NCI-H1105 treated with DMSO at 0.1 percent for 48 hours (cell line): ENCODE measurements at regions not wholly inside any gene's neighbourhood (a gene's known extent, or its start where the extent isn't known, plus 50 kb on each side); places are given as distances from the start of the nearest gene placed in this dataset.

Source experiments
- DNase-seq: peaks from one replicate; lab custom pipeline; 2025; lab: John Stamatoyannopoulos, UW

DNA sequence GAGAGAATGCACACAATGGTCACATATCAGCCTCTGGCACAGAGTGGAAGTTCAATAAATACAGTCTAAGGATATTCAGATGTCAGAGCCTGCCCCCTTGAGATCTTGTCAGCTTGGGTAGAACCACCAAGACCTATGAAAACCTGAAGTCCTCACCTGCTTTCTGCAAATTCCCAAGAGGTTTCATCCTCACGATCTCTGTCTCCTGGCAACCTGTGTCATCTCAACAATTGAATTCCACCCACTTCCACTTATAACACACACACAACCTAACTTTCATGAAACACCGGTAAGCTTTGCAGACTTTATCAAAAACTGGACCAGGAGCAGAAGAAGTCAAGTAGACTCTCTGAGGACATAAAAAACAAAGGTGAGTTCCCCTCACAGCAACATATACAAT is 151.6 kb upstream of the SLC30A5 start:
- DNase-seq = no peak

DNA sequence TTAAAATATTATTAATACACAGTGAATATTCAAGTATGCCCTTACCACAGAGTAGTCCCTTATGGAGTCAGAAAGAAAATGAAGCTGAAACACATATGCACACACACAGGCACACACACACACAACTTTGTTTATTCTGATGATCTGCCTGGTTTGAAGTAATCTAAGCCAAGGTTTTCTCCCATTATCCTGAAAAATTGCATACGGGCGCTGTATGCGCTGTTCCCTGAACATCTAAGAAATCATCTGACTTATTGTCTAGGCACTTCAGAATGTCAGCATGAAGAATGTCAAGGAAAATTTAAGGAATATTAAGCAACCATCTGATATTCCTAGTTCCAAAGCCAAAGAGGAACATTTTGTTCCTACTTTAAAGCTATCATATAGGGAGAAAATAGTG is 147.1 kb upstream of the SLC30A5 start:
- no peak for DNase-seq

GRCh38 chr5:68947986-68948385 is 145.8 kb upstream of the SLC30A5 start:
- no peak for DNase-seq

- no peak for DNase-seq
Observed at GRCh38 chr5:68949256-68949655, 144.6 kb upstream of the SLC30A5 start.

DNA sequence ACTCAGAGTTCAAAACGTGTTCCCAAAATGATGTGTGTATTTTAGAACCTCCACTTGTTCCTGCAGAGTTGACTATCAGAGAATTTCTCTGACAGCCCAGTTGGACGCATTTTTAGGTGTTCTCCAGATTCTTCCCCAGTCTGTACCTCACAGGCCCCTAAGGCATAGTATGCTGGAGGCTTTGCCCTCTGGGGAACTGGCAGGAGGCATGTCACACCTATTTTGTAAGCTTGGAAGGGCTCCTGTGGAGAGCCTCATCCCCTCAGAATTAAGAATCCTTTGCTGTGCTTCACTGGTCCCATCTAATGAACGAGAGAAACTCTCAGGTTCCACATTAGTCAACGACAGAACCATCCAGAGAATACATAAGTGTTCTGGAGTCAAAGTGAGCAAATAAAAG is 144.1 kb upstream of the SLC30A5 start:
- DNase-seq = no peak

DNA sequence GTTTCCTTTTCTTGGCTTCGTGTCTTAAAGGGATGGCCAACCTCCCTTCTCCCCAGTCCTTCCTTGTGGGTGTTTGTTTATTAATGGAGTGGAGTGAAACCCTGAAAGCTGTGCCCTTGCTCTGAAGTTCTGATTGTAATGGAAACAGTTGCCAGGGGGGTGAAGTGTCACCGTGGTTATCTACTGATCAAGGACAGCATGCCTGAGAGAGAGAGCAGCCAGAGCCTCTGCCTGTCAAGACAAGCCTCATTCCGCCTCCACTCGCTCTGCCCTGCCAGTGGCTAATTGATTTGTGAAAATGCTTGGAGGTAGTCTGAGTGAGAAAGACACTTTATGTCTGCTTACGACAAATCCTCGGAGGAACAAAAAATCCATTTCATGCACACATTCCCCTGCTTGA is 143.7 kb upstream of the SLC30A5 start:
- peak; percentile 77 for DNase-seq

- DNase-seq = no peak
Observed at GRCh38 chr5:68950930-68951329, 142.9 kb upstream of the SLC30A5 start.

GRCh38 chr5:68953231-68953874 is 140.5 kb upstream of the SLC30A5 start:
- no peak for DNase-seq

- DNase-seq = no peak
Observed at GRCh38 chr5:68953875-68954617, 139.8 kb upstream of the SLC30A5 start.

DNA sequence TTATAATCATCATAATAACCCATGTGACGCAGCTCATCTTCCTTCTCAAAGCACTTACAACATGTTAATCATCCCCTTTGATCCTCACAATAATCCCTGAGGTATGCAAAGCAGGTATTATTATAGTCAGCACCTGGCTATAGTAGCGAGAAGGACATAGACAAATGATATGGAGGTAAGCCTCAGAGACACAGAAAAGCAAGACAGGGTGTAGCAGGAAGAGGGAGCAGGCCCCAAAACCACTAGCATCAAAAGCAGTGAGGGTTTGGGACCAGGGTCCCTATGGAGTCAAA is 139.2 kb upstream of the SLC30A5 start:
- no peak for DNase-seq

- no peak for DNase-seq
Observed at GRCh38 chr5:68957591-68957990, 136.2 kb upstream of the SLC30A5 start.

DNA sequence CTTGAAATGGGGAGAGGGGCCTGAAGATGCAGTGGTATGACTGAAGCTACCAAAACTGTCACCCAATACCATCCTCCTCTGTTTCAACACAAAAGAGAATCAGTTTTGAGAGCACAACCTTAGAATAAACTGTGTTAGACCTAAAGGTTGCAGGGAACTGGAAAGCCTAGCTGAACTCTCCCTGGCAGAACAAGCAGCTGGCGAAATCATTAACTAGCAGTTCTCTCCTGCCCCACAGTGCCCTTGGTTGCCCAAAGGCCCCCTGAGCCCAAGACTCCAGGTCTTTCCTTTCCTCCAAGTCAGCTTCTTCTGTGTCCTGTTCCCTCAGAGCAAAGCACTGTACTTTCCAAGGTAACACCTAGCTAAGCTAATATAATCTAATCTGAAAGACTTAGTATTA is 135.4 kb upstream of the SLC30A5 start:
- no peak for DNase-seq

GRCh38 chr5:68960456-68960855 is 133.4 kb upstream of the SLC30A5 start:
- no peak for DNase-seq

DNA sequence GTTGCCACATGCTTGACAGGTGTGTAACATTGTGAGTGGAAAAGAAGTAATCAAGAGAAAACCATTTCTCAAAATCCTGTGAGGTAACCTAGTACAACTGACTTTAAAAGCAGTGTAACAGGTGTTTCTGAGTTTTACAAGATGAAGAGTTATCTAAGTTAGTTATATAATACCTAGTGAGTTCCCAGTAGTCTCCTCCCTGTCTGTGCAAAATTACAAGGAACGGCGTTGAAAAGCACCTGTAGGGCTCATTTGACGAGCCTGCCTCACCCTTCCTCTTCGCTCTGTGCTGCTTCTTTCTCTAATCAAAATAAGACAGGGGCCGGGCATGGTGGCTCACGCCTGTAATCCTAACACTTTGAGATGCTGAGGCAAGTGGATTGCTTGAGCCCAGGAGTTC is 132.9 kb upstream of the SLC30A5 start:
- DNase-seq = no peak

- no peak for DNase-seq
Observed at GRCh38 chr5:68961762-68962161, 132.1 kb upstream of the SLC30A5 start.

DNA sequence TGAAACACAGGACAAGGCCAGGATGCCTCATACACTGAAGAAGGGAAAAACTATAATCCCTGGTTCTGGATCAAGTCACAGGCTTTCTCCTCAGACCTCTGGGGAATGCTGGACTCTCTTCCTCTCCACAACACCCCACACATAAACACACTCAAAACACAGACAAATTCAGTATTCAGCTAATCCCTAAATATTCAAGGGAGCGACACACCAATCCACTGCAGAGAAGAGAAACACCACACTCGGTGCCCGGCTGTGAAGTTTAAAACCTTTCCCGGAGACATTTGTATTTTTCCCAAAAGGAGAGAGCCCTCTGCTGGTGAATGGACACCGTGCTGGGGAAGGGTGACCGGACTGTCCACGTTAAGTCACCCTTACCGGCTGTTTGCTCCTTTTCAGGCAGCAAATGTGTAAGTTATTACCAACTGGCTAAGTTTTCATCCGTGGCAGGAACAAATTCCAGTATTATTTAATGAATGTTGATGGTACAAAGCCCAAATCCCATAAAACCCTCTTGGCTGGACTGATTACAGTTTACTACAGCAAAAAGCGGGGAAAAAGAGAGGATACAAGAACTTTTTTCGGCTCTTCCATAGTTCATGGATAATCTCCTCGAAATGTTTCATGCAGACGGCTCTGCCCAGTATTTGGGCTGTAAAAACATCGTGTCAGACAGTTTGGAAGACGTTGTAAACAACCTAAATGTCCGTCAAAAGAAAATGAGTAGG is 130.9 kb upstream of the SLC30A5 start:
- DNase-seq = peak; percentile 34

- DNase-seq = no peak
Observed at GRCh38 chr5:68964679-68965078, 129.1 kb upstream of the SLC30A5 start.

DNA sequence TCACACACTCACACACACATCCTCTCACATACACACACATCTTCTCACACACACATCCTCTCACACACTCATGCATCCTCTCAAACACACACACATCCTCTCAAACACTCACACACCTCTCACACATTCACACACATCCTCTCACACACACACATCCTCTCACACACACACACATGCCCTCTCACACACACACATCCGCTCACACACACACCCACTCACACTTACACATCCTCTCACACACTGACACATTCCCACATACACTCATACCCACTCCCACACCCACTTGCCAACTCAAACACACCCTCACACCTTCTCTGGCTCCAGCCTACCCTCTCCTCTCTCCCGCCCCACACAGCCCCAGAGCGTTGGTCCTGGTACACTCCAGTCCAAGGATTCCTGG is 127.9 kb upstream of the SLC30A5 start:
- no peak for DNase-seq

DNA sequence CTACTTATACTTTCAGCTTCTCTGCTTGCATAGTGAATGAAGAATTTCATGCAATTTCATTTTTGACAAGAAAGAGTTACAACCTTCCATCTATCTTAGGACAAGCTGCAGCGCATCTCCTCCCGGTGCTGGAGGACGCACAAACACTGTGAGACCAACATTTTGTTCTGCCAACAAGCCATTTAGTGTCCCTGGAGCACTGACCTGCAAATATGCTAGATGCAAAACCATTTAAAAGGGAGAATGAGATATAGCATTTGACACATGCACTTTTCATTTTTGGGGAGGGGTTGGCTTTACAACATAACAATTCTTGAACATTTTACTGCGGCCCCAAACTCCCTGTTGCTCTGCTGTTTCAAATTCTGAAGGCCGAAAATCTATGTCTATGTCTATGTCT is 127.2 kb upstream of the SLC30A5 start:
- DNase-seq = no peak

- DNase-seq = no peak
Observed at GRCh38 chr5:68968429-68968828, 125.4 kb upstream of the SLC30A5 start.

- no peak for DNase-seq
Observed at GRCh38 chr5:68970617-68971016, 123.2 kb upstream of the SLC30A5 start.

GRCh38 chr5:68973696-68974095 is 120.1 kb upstream of the SLC30A5 start:
- DNase-seq = no peak

- no peak for DNase-seq
Observed at GRCh38 chr5:68983043-68983442, 110.8 kb upstream of the SLC30A5 start.

GRCh38 chr5:68983959-68984358 is 109.9 kb upstream of the SLC30A5 start:
- no peak for DNase-seq
